ENCODE measurements at regions not wholly inside any gene's neighbourhood (a gene's known extent, or its start where the extent isn't known, plus 50 kb on each side); places are given as distances from the start of the nearest gene placed in this dataset.

- TF ChIP-seq CTCF (IDR thresholded peaks at IDR 0.05) (no peak), POLR2A (IDR thresholded peaks at IDR 0.05) (no peak), EP300 (IDR thresholded peaks at IDR 0.05; ENCODE audit: low read depth) (no peak)
Measured at GRCh38 chr12:67391656-67392055, 122.5 kb downstream of the CAND1 start.

Data from transverse colon (tissue), 3 donors.